ENCODE measurements at regions not wholly inside any gene's neighbourhood (a gene's known extent, or its start where the extent isn't known, plus 50 kb on each side); places are given as distances from the start of the nearest gene placed in this dataset.

- H2AFZ ChIP-seq (ENCODE audit: low read depth), result no peak overlapping the region
- H3K4me2 ChIP-seq, result no peak overlapping the region
- no peaks in the 10 kb centered on the region for H4K20me1 ChIP-seq (ENCODE audit: insufficient read depth)
- H3K79me2 ChIP-seq (ENCODE audit: insufficient read depth, low read depth), result no peaks in the 10 kb centered on the region
- H3K27ac ChIP-seq, result no peak overlapping the region
- no peak overlapping the region for H3K4me3 ChIP-seq (IDR thresholded peaks at IDR 0.05; ENCODE audit: insufficient read depth, low read depth, low read length)
- no peaks in the 10 kb centered on the region for H3K36me3 ChIP-seq (ENCODE audit: insufficient read depth)
- H3K9ac ChIP-seq, result no peak overlapping the region
- H3K4me1 ChIP-seq (ENCODE audit: low read depth, poor library complexity, severe bottlenecking), result no peaks in the 10 kb centered on the region
- no peaks in the 10 kb centered on the region for H3K27me3 ChIP-seq (ENCODE audit: insufficient read depth, low read depth)
- TF ChIP-seq, protein P1, sequence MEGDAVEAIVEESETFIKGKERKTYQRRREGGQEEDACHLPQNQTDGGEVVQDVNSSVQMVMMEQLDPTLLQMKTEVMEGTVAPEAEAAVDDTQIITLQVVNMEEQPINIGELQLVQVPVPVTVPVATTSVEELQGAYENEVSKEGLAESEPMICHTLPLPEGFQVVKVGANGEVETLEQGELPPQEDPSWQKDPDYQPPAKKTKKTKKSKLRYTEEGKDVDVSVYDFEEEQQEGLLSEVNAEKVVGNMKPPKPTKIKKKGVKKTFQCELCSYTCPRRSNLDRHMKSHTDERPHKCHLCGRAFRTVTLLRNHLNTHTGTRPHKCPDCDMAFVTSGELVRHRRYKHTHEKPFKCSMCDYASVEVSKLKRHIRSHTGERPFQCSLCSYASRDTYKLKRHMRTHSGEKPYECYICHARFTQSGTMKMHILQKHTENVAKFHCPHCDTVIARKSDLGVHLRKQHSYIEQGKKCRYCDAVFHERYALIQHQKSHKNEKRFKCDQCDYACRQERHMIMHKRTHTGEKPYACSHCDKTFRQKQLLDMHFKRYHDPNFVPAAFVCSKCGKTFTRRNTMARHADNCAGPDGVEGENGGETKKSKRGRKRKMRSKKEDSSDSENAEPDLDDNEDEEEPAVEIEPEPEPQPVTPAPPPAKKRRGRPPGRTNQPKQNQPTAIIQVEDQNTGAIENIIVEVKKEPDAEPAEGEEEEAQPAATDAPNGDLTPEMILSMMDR (conservative IDR thresholded peaks at IDR 0.05; ENCODE audit: low read depth, low read length), result no peak
These were observed 446.2 kb upstream of the SLC14A2 start for GRCh38 chr18:45168866-45169600.

GRCh38 chr18:45169610-45170009, 445.7 kb upstream of the SLC14A2 start:
- H3K27ac ChIP-seq, result no peak overlapping the region
- no peaks in the 10 kb centered on the region for H3K4me1 ChIP-seq (ENCODE audit: low read depth, poor library complexity, severe bottlenecking)
- no peak overlapping the region for H3K4me2 ChIP-seq
- no peak overlapping the region for H2AFZ ChIP-seq (ENCODE audit: low read depth)
- H3K79me2 ChIP-seq (ENCODE audit: insufficient read depth, low read depth), result no peaks in the 10 kb centered on the region
- no peaks in the 10 kb centered on the region for H3K27me3 ChIP-seq (ENCODE audit: insufficient read depth, low read depth)
- no peaks in the 10 kb centered on the region for H4K20me1 ChIP-seq (ENCODE audit: insufficient read depth)
- no peak overlapping the region for H3K9ac ChIP-seq
- TF ChIP-seq, protein P1 (conservative IDR thresholded peaks at IDR 0.05; ENCODE audit: low read depth, low read length), result no peak
- H3K4me3 ChIP-seq (IDR thresholded peaks at IDR 0.05; ENCODE audit: insufficient read depth, low read depth, low read length), result no peak overlapping the region
- no peaks in the 10 kb centered on the region for H3K36me3 ChIP-seq (ENCODE audit: insufficient read depth)

DNA sequence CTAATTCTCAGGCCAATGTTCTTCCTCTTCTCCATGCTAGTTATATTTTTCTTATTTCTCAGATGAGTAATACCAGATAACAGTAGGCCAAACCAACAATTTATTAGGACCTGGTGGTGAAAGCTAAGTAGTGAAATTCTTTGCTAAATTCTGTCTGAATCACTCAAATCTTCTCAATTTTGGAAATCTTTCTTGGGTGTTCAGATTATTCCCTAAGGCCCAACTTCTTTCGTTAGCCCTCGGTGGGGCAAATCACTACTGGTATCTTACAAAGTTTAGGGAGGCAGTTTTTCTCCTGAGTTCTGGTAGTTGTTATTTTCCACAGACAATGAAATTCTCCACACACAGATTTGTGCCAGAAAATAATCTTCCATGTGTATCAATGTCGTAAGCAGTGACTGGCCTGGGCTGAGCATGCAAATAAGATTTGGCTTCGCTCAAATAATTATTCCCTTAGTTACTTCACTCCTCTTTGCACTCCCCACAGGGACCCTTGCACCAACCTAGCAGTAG, 443.5 kb upstream of the SLC14A2 start:
- Histone ChIP-seq H3K27ac (no peak overlapping the region), H3K36me3 (ENCODE audit: insufficient read depth) (no peaks in the 10 kb centered on the region), H4K20me1 (ENCODE audit: insufficient read depth) (no peaks in the 10 kb centered on the region), H3K4me1 (ENCODE audit: low read depth, poor library complexity, severe bottlenecking) (no peaks in the 10 kb centered on the region), H3K4me2 (no peak overlapping the region), H3K79me2 (ENCODE audit: insufficient read depth, low read depth) (no peaks in the 10 kb centered on the region), H3K4me3 (IDR thresholded peaks at IDR 0.05; ENCODE audit: insufficient read depth, low read depth, low read length) (no peak overlapping the region), H3K9ac (no peak overlapping the region), H2AFZ (ENCODE audit: low read depth) (no peak overlapping the region), H3K27me3 (ENCODE audit: insufficient read depth, low read depth) (no peaks in the 10 kb centered on the region)
- TF ChIP-seq, protein P1 (conservative IDR thresholded peaks at IDR 0.05; ENCODE audit: low read depth, low read length), result no peak

DNA sequence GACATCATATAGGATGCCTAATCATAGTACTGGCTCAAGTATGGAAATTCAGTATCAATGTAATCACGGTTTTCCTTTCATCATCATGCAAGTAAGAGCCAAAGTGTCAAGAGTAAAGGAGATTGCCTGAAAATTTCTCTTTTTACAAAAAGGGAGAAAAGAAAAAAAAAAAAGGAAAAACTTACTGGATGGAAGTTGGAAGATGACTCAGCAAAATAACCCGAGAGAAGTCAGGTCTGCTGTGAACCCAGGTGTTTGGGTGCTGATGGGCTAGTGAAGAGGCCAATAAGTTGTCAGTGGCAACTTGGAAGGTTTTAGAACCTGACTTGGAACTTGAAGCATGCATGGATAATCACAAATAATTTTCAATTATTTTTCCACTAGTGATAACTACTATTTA, 441.9 kb upstream of the SLC14A2 start:
- H3K9ac ChIP-seq, result no peak overlapping the region
- no peak overlapping the region for H2AFZ ChIP-seq (ENCODE audit: low read depth)
- no peak overlapping the region for H3K27ac ChIP-seq
- no peaks in the 10 kb centered on the region for H3K4me1 ChIP-seq (ENCODE audit: low read depth, poor library complexity, severe bottlenecking)
- H3K27me3 ChIP-seq (ENCODE audit: insufficient read depth, low read depth), result no peaks in the 10 kb centered on the region
- TF ChIP-seq, protein P1 (conservative IDR thresholded peaks at IDR 0.05; ENCODE audit: low read depth, low read length), result no peak
- no peaks in the 10 kb centered on the region for H3K36me3 ChIP-seq (ENCODE audit: insufficient read depth)
- no peaks in the 10 kb centered on the region for H4K20me1 ChIP-seq (ENCODE audit: insufficient read depth)
- H3K4me2 ChIP-seq, result no peak overlapping the region
- H3K4me3 ChIP-seq (IDR thresholded peaks at IDR 0.05; ENCODE audit: insufficient read depth, low read depth, low read length), result no peak overlapping the region
- H3K79me2 ChIP-seq (ENCODE audit: insufficient read depth, low read depth), result no peaks in the 10 kb centered on the region

All from KMS-11 (cell line).